HL-60 (cell line): ENCODE measurements at regions not wholly inside any gene's neighbourhood (a gene's known extent, or its start where the extent isn't known, plus 50 kb on each side); places are given as distances from the start of the nearest gene placed in this dataset.
A peak's percentile ranks its signal among the peaks of the same experiment; 100 is the strongest.

Experiments used
- DNase-seq, 2 experiments: peaks; one replicate each; pipeline ENCODE4 v3.0.0-alpha.2; 2010 to 2020; ENCODE audit warnings: low read depth in 1 of 2, low spot score in 1 of 2
- H3K27ac ChIP-seq: fragments of 250-450 bp; sonication (Bioruptor Pico); replicated peaks from 2 replicates; pipeline ENCODE4 v1.5.1; 2020; ENCODE audit warnings: mild to moderate bottlenecking, moderate library complexity
- H3K27me3 ChIP-seq: fragments of 250-450 bp; sonication (Bioruptor Pico); 2 replicates; pipeline ENCODE4 v1.5.1; 2021; ENCODE audit warnings: mild to moderate bottlenecking, moderate library complexity; ENCODE audit not compliant: insufficient read depth, poor library complexity, severe bottlenecking
- H3K4me3 ChIP-seq: replicated peaks from 2 replicates; pipeline ENCODE4 v1.5.1; 2011; ENCODE audit warnings: mild to moderate bottlenecking, control low read depth, low read length; ENCODE audit not compliant: insufficient read depth
- GABPA ChIP-seq: IDR thresholded peaks from 2 replicates; pipeline ENCODE4 v1.6.1; 2012; ENCODE audit warnings: low read depth
- POLR2AphosphoS5 ChIP-seq: IDR thresholded peaks from 2 replicates; pipeline ENCODE4 v1.6.1; 2012; ENCODE audit warnings: low read depth
- SPI1 ChIP-seq: IDR thresholded peaks from 2 replicates; pipeline ENCODE4 v1.6.1; 2012; ENCODE audit warnings: low read depth, mild to moderate bottlenecking, borderline replicate concordance
- TF ChIP-seq, protein P1 (sequence below): IDR thresholded peaks from 2 replicates; pipeline ENCODE4 v1.6.1; 2012; ENCODE audit warnings: low read depth; ENCODE audit not compliant: insufficient replicate concordance
- TF ChIP-seq, protein P2 (sequence below): IDR thresholded peaks from one replicate; pipeline ENCODE4 v1.5.1; 2011; ENCODE audit warnings: low read length, control low read depth, inconsistent platforms; ENCODE audit not compliant: insufficient read depth

DNA sequence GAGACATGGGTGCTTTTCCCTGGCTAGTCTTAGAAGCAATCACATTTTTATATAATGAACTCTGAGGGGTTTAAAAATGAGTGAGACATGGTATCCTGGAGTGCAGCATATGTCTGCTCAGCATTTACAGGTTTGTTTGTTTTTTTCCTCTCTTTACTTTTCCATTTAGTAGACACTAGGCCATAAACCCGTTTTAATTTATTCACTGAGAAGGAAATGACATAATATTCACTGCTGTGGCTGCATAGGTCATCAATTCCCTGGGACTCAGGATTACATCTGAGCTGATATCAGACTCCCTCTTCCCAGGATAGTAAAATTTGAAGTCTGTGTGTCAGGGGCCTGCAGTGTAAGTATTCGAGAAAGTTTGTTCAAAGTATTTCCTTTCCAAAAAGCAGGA, 178.9 kb upstream of the SPRY1 start:
- H3K27ac ChIP-seq, result no peak overlapping the region
- no peaks in the 10 kb centered on the region for H3K27me3 ChIP-seq
- no peak for DNase-seq
- no peak overlapping the region for H3K4me3 ChIP-seq
- TF ChIP-seq POLR2AphosphoS5 (no peak), GABPA (no peak), SPI1 (no peak)
- TF ChIP-seq, protein P1, sequence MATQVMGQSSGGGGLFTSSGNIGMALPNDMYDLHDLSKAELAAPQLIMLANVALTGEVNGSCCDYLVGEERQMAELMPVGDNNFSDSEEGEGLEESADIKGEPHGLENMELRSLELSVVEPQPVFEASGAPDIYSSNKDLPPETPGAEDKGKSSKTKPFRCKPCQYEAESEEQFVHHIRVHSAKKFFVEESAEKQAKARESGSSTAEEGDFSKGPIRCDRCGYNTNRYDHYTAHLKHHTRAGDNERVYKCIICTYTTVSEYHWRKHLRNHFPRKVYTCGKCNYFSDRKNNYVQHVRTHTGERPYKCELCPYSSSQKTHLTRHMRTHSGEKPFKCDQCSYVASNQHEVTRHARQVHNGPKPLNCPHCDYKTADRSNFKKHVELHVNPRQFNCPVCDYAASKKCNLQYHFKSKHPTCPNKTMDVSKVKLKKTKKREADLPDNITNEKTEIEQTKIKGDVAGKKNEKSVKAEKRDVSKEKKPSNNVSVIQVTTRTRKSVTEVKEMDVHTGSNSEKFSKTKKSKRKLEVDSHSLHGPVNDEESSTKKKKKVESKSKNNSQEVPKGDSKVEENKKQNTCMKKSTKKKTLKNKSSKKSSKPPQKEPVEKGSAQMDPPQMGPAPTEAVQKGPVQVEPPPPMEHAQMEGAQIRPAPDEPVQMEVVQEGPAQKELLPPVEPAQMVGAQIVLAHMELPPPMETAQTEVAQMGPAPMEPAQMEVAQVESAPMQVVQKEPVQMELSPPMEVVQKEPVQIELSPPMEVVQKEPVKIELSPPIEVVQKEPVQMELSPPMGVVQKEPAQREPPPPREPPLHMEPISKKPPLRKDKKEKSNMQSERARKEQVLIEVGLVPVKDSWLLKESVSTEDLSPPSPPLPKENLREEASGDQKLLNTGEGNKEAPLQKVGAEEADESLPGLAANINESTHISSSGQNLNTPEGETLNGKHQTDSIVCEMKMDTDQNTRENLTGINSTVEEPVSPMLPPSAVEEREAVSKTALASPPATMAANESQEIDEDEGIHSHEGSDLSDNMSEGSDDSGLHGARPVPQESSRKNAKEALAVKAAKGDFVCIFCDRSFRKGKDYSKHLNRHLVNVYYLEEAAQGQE, result no peak
- TF ChIP-seq, protein P2, sequence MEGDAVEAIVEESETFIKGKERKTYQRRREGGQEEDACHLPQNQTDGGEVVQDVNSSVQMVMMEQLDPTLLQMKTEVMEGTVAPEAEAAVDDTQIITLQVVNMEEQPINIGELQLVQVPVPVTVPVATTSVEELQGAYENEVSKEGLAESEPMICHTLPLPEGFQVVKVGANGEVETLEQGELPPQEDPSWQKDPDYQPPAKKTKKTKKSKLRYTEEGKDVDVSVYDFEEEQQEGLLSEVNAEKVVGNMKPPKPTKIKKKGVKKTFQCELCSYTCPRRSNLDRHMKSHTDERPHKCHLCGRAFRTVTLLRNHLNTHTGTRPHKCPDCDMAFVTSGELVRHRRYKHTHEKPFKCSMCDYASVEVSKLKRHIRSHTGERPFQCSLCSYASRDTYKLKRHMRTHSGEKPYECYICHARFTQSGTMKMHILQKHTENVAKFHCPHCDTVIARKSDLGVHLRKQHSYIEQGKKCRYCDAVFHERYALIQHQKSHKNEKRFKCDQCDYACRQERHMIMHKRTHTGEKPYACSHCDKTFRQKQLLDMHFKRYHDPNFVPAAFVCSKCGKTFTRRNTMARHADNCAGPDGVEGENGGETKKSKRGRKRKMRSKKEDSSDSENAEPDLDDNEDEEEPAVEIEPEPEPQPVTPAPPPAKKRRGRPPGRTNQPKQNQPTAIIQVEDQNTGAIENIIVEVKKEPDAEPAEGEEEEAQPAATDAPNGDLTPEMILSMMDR, result no peak

DNA sequence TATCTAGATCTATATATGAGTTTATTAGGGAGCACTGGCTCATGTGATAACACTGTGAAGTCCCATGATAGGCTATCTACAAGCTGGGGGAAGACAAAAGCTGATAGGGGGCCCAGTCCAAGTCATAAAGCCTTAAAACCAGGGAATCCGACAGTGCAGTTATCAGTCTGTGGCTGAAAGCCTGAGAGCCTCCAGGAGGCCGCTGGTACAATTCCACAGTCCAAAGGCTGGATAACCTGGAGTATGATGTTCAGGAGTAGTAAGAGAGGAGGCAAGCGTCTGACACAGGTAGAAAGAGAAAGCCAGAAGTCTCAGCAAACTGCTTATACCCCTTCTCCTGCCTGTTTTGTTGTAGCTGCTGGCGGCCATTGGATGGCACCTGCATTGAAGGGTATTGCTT, 177.6 kb upstream of the SPRY1 start:
- no peak for TF ChIP-seq GABPA
- TF ChIP-seq, protein P1, result no peak
- no peak for TF ChIP-seq SPI1
- no peak for TF ChIP-seq POLR2AphosphoS5
- TF ChIP-seq, protein P2, result no peak

DNA sequence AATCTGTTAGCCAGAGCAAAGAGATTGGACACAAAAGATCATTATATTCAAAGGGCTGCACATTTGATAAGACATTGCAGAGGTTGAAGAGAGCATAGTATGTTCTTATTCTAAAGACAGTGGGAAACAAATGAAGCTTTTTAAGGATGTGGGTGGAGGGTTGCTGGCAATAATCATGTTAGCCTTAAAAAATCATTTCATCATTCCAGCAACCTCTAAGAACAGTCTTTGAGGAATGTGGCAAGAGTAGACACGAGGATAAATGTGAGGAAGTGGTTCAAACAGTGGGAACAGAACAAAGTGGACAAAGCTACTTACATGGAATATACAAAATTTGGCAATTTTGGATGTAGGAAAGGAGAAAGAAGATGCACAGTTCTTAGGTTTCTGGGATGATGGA, 167.3 kb upstream of the SPRY1 start:
- H3K4me3 ChIP-seq, result no peak overlapping the region
- no peak for DNase-seq
- no peak for TF ChIP-seq POLR2AphosphoS5
- no peaks in the 10 kb centered on the region for H3K27me3 ChIP-seq
- no peak overlapping the region for H3K27ac ChIP-seq

More for the DNA sequence above, 177.6 kb upstream of the SPRY1 start:
- Histone ChIP-seq H3K4me3 (no peak overlapping the region), H3K27me3 (no peaks in the 10 kb centered on the region), H3K27ac (no peak overlapping the region)
- no peak for DNase-seq

DNA sequence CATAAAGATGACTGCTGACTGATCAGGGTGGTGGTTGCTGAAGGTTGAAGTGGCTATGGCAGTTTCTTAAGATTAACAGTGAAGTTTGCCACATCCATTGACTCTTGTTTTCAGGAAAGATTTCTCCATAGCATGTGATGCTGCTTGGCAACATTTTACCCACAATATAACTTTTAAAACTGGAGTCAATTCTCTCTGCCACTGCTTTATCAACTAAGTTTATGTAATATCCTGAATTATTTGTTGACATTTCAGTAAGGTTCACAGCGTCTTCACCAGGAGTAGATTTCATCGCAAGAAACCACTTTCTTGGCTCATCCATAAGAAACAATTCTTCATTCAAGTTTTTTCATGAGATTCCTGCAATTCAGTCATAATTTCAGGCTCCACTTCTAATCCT, 166.5 kb upstream of the SPRY1 start:
- Histone ChIP-seq H3K4me3 (no peak overlapping the region), H3K27me3 (no peaks in the 10 kb centered on the region), H3K27ac (no peak overlapping the region)
- TF ChIP-seq GABPA (no peak), POLR2AphosphoS5 (no peak), SPI1 (no peak)
- TF ChIP-seq, protein P1, result no peak
- TF ChIP-seq, protein P2, result no peak
- DNase-seq, result peak in 1 of 2 experiments; percentile 14
